B cell (primary cell): ENCODE measurements at regions not wholly inside any gene's neighbourhood (a gene's known extent, or its start where the extent isn't known, plus 50 kb on each side); places are given as distances from the start of the nearest gene placed in this dataset.

Experiments used
- ATAC-seq: fragments of 200-7000 bp; cut with Tn5 transposase; one replicate; pipeline ENCODE4 v1.10.0; 2021; ENCODE audit warnings: low read depth, mild to moderate bottlenecking, moderate number of reproducible peaks, moderate library complexity
- CTCF ChIA-PET: fragments of 350-600 bp; sonication (Branson Sonifier 250); formaldehyde crosslinking; loops from one replicate; lab custom pipeline; 2021; ENCODE audit warnings: antibody characterized with exemption, inconsistent platforms; lab: Charles Lee
- POLR2A ChIA-PET: fragments of 350-600 bp; sonication (Branson Sonifier 250); formaldehyde crosslinking; loops from one replicate; lab custom pipeline; 2021; ENCODE audit warnings: antibody characterized with exemption; lab: Charles Lee
- DNase-seq: peaks from one replicate; pipeline ENCODE4 v3.0.0; 2013
- H2AFZ ChIP-seq: 2 replicates; pipeline ENCODE4 v1.6.1; 2012; ENCODE audit warnings: mild to moderate bottlenecking, low read depth, low read length; ENCODE audit not compliant: insufficient read depth, poor library complexity, severe bottlenecking
- H3K27ac ChIP-seq, 2 donors: 1 replicate in 1 of 2; 2 replicates in 1 of 2; pipeline ENCODE4 v1.5.1; 2012 to 2013; ENCODE audit warnings: low read length in 2 of 2, mild to moderate bottlenecking in 2 of 2, moderate library complexity in 1 of 2
- H3K27me3 ChIP-seq, 4 experiments: fragments of 200-600 bp in 1 of 4; sonication (generic) in 1 of 4; replicated peaks in 1 of 4; 1 replicate in 2 of 4; 2 replicates in 2 of 4; pipeline versions ENCODE4 v1.6.1 to v1.7.0; 2013 to 2016; ENCODE audit warnings: low read length in 3 of 4, mild to moderate bottlenecking in 2 of 4, mixed read lengths in 1 of 4, moderate library complexity in 1 of 4; ENCODE audit not compliant: insufficient read depth in 4 of 4, control insufficient read depth in 3 of 4; ENCODE audit errors: control extremely low read depth in 1 of 4
- H3K36me3 ChIP-seq, 2 experiments: replicated peaks in 1 of 2; 1 replicate in 1 of 2; 2 replicates in 1 of 2; pipeline versions ENCODE4 v1.6.1 to v1.7.1; 2013; ENCODE audit warnings: low read length in 1 of 2; ENCODE audit not compliant: insufficient read depth in 2 of 2, control insufficient read depth in 1 of 2; ENCODE audit errors: control extremely low read depth in 1 of 2, extremely low read depth in 1 of 2
- H3K4me1 ChIP-seq, 2 donors: fragments of 200-600 bp in 1 of 2; sonication (generic) in 1 of 2; 1 replicate in 1 of 2; 2 replicates in 1 of 2; pipeline versions ENCODE4 v1.5.1 to v1.6.1; 2013 to 2017; ENCODE audit warnings: low read length in 2 of 2; ENCODE audit not compliant: control insufficient read depth in 2 of 2, insufficient read depth in 2 of 2
- H3K4me2 ChIP-seq: replicated peaks from 2 replicates; pipeline ENCODE3; 2012; ENCODE audit warnings: mild to moderate bottlenecking, low read depth, low read length; ENCODE audit not compliant: poor library complexity, severe bottlenecking
- H3K4me3 ChIP-seq, 5 experiments: fragments of 200-600 bp in 1 of 5; sonication (generic) in 1 of 5; 1 replicate in 3 of 5; 2 replicates in 2 of 5; pipeline versions ENCODE4 v1.5.1 to v1.7.0; 2011 to 2016; ENCODE audit warnings: low read length in 4 of 5, mild to moderate bottlenecking in 4 of 5, low read depth in 2 of 5, control low read depth in 1 of 5, moderate library complexity in 1 of 5; ENCODE audit not compliant: insufficient read depth in 1 of 5; ENCODE audit errors: control extremely low read depth in 1 of 5, extremely low read depth in 1 of 5
- H3K79me2 ChIP-seq: fragments of 200-600 bp; sonication (generic); one replicate; pipeline ENCODE4 v1.6.0; 2016; ENCODE audit warnings: low read length; ENCODE audit not compliant: control insufficient read depth, insufficient read depth
- H3K9ac ChIP-seq: fragments of 200-600 bp; sonication (generic); 2 replicates; pipeline ENCODE4 v1.6.1; 2017; ENCODE audit warnings: mild to moderate bottlenecking, low read length, moderate library complexity
- H3K9me3 ChIP-seq, 3 donors: one replicate each; pipeline versions ENCODE4 v1.6.1 to v1.7.1; 2013; ENCODE audit warnings: low read length in 2 of 3; ENCODE audit not compliant: control insufficient read depth in 2 of 3, insufficient read depth in 1 of 3; ENCODE audit errors: control extremely low read depth in 1 of 3
- H4K20me1 ChIP-seq: 2 replicates; pipeline ENCODE4 v1.6.0; 2012; ENCODE audit warnings: mild to moderate bottlenecking, low read length; ENCODE audit not compliant: insufficient read depth, control insufficient read depth, poor library complexity, severe bottlenecking
- H3K27ac Mint-ChIP-seq: one replicate; pipeline ENCODE4 v1.8.0; 2021; ENCODE audit warnings: mixed read lengths
- H3K27me3 Mint-ChIP-seq: one replicate; pipeline ENCODE4 v1.8.0; 2021; ENCODE audit warnings: mixed read lengths
- H3K4me1 Mint-ChIP-seq: one replicate; pipeline ENCODE4 v1.8.0; 2021; ENCODE audit warnings: mixed read lengths
- H3K4me3 Mint-ChIP-seq: one replicate; pipeline ENCODE4 v1.8.0; 2021; ENCODE audit warnings: mixed read lengths
- H3K9me3 Mint-ChIP-seq: one replicate; pipeline ENCODE4 v1.8.0; 2022; ENCODE audit warnings: mixed read lengths; ENCODE audit not compliant: insufficient read depth
- CTCF ChIP-seq: fragments of 200-600 bp; IDR thresholded peaks from one replicate; pipeline ENCODE4 v1.8.0; 2022; ENCODE audit warnings: antibody characterized with exemption, mild to moderate bottlenecking
- EZH2 ChIP-seq: IDR thresholded peaks from 2 replicates; pipeline ENCODE4 v1.6.1; 2012; ENCODE audit warnings: borderline replicate concordance, low read depth, mild to moderate bottlenecking, moderate library complexity, low read length; ENCODE audit not compliant: insufficient read depth, poor library complexity, severe bottlenecking
- WGBS: methylation state at CpG from one replicate; pipeline ENCODE4 v1.1.5; 2013; ENCODE audit warnings: missing lambda C conversion rate; ENCODE audit not compliant: insufficient coverage; 5-methylcytosine and 5-hydroxymethylcytosine counted together
- intact Hi-C: fragments of 100-400 bp; cut with micrococcal nuclease; formaldehyde crosslinking; loops from one replicate; pipeline ENCODE4 v1.10.0; 2022

GRCh38 chr6:137951064-137951597 is 84.1 kb downstream of the TNFAIP3 start:
- Histone ChIP-seq H3K27me3 (no peaks in the 10 kb centered on the region), H4K20me1 (no peaks in the 10 kb centered on the region), H3K9ac (no peak overlapping the region), H3K27ac (no peak overlapping the region), H3K4me2 (no peak overlapping the region), H3K79me2 (no peaks in the 10 kb centered on the region), H2AFZ (no peak overlapping the region), H3K4me3 (no peak overlapping the region), H3K4me1 (peaks cover 20 to 22% of the 10 kb centered on the region in 2 donors), H3K9me3 (no peaks in the 10 kb centered on the region), H3K36me3 (no peaks in the 10 kb centered on the region)
- no peak for TF ChIP-seq CTCF
- TF ChIP-seq EZH2: no peak
- WGBS: 37% methylated on average over 3 of the region's 3 CpGs
- ATAC-seq (peak; percentile 72), DNase-seq (peak; percentile 68)
- peak overlapping the region; percentile 15 for H3K27ac Mint-ChIP-seq
- no peaks in the 10 kb centered on the region for H3K9me3 Mint-ChIP-seq
- ChIA-PET CTCF (interaction anchor here (1.0 to 17.0 kb wide), 11 partner anchors 9 to 263 kb away, joined by 3 to 199 read pairs (median 4); partner anchors contain the start of gene TNFAIP3), POLR2A (no interaction called here)
- H3K4me3 Mint-ChIP-seq: no peak overlapping the region
- intact Hi-C loops: loop anchor here (2.0 kb wide), 2 partner anchors 24 to 56 kb away; no protein-coding TSS in a partner anchor
- no peaks in the 10 kb centered on the region for H3K27me3 Mint-ChIP-seq
- H3K4me1 Mint-ChIP-seq: peaks cover 21% of the 10 kb centered on the region

GRCh38 chr6:137952247-137952646 is 85.2 kb downstream of the TNFAIP3 start:
- CTCF ChIA-PET: interaction anchor here (1.0 to 17.0 kb wide), 3 partner anchors 13 to 253 kb away, joined by 3 to 199 read pairs (median 5); partner anchors contain the start of gene TNFAIP3
- Histone ChIP-seq H3K27me3 (no peaks in the 10 kb centered on the region), H3K4me2 (no peak overlapping the region), H3K9ac (no peak overlapping the region), H2AFZ (no peak overlapping the region), H3K9me3 (no peaks in the 10 kb centered on the region), H3K36me3 (no peaks in the 10 kb centered on the region), H4K20me1 (no peaks in the 10 kb centered on the region), H3K4me3 (no peak overlapping the region), H3K4me1 (peaks cover 20 to 22% of the 10 kb centered on the region in 2 donors), H3K27ac (no peak overlapping the region), H3K79me2 (no peaks in the 10 kb centered on the region)
- TF ChIP-seq CTCF (no peak), EZH2 (no peak)
- no peak overlapping the region for H3K4me3 Mint-ChIP-seq
- DNase-seq (no peak), ATAC-seq (no peak)
- POLR2A ChIA-PET: no interaction called here
- no peaks in the 10 kb centered on the region for H3K9me3 Mint-ChIP-seq
- intact Hi-C loops: no loop called here
- H3K27ac Mint-ChIP-seq: no peak overlapping the region
- WGBS: 100% methylated on average over 2 of the region's 2 CpGs
- H3K27me3 Mint-ChIP-seq: no peaks in the 10 kb centered on the region
- H3K4me1 Mint-ChIP-seq: peaks cover 21% of the 10 kb centered on the region
